Mesenchymal stem cell (in vitro differentiated cells and primary cell): ENCODE measurements at regions not wholly inside any gene's neighbourhood (a gene's known extent, or its start where the extent isn't known, plus 50 kb on each side); places are given as distances from the start of the nearest gene placed in this dataset.
A peak's percentile ranks its signal among the peaks of the same experiment; 100 is the strongest.

Experiments
- DNase-seq: peaks from one replicate; pipeline ENCODE4 v3.0.0-alpha.2; 2013
- H2AFZ ChIP-seq: one replicate; pipeline ENCODE4 v1.6.1; 2013; ENCODE audit warnings: low read depth, mild to moderate bottlenecking, control low read depth, inconsistent platforms, low read length, moderate library complexity
- H2AK5ac ChIP-seq: 2 replicates; pipeline ENCODE4 v1.6.1; 2013; ENCODE audit warnings: low read length, moderate library complexity, mild to moderate bottlenecking, inconsistent platforms; ENCODE audit not compliant: severe bottlenecking
- H2BK120ac ChIP-seq: one replicate; pipeline ENCODE4 v1.6.1; 2013; ENCODE audit warnings: low read depth, mild to moderate bottlenecking, inconsistent platforms, low read length, moderate library complexity
- H2BK12ac ChIP-seq, 2 experiments: one replicate each; pipeline ENCODE4 v1.6.1; 2013; ENCODE audit warnings: inconsistent platforms in 2 of 2, low read length in 2 of 2, mild to moderate bottlenecking in 2 of 2, moderate library complexity in 2 of 2, control low read depth in 1 of 2
- H2BK15ac ChIP-seq: one replicate; pipeline ENCODE4 v1.6.1; 2013; ENCODE audit warnings: mild to moderate bottlenecking, low read depth, inconsistent platforms; ENCODE audit not compliant: poor library complexity, severe bottlenecking
- H2BK5ac ChIP-seq: 2 replicates; pipeline ENCODE4 v1.6.1; 2013; ENCODE audit warnings: low read depth, mild to moderate bottlenecking, low read length, control low read depth, inconsistent platforms; ENCODE audit not compliant: poor library complexity, severe bottlenecking
- H3K14ac ChIP-seq, 2 experiments: one replicate each; pipeline ENCODE4 v1.6.1; 2013; ENCODE audit warnings: inconsistent platforms in 2 of 2, low read length in 2 of 2, control low read depth in 1 of 2, mild to moderate bottlenecking in 1 of 2, moderate library complexity in 1 of 2
- H3K18ac ChIP-seq, 2 experiments: one replicate each; pipeline ENCODE4 v1.6.1; 2013; ENCODE audit warnings: inconsistent platforms in 2 of 2, low read length in 2 of 2, control low read depth in 1 of 2, low read depth in 1 of 2, mild to moderate bottlenecking in 1 of 2
- H3K23ac ChIP-seq, 2 experiments: one replicate each; pipeline ENCODE4 v1.6.1; 2013; ENCODE audit warnings: inconsistent platforms in 2 of 2, low read length in 2 of 2, mild to moderate bottlenecking in 2 of 2, moderate library complexity in 2 of 2, control low read depth in 1 of 2
- H3K27ac ChIP-seq: 2 replicates; pipeline ENCODE4 v1.5.1; 2013; ENCODE audit warnings: mild to moderate bottlenecking, moderate library complexity, low read length, control low read depth, inconsistent platforms; ENCODE audit not compliant: poor library complexity, severe bottlenecking
- H3K27me3 ChIP-seq, 2 experiments: 2 replicates each; pipeline versions ENCODE4 v1.6.1 to v1.7.0; 2013; ENCODE audit warnings: low read length in 2 of 2, mild to moderate bottlenecking in 2 of 2, moderate library complexity in 2 of 2, control low read depth in 1 of 2, inconsistent platforms in 1 of 2; ENCODE audit not compliant: control insufficient read depth in 1 of 2, insufficient read depth in 1 of 2
- H3K36me3 ChIP-seq, 2 experiments: 2 replicates each; pipeline versions ENCODE4 v1.6.1 to v1.7.0; 2013; ENCODE audit warnings: low read length in 2 of 2, control low read depth in 1 of 2, inconsistent platforms in 1 of 2, low read depth in 1 of 2, mild to moderate bottlenecking in 1 of 2; ENCODE audit not compliant: insufficient read depth in 2 of 2, control insufficient read depth in 1 of 2
- H3K4ac ChIP-seq, 2 experiments: one replicate each; pipeline ENCODE4 v1.6.1; 2013; ENCODE audit warnings: inconsistent platforms in 2 of 2, low read length in 2 of 2, mild to moderate bottlenecking in 2 of 2, moderate library complexity in 2 of 2, control low read depth in 1 of 2, low read depth in 1 of 2
- H3K4me1 ChIP-seq: 2 replicates; pipeline ENCODE4 v1.6.1; 2013; ENCODE audit warnings: low read depth, low read length, control low read depth; ENCODE audit not compliant: control insufficient read depth, insufficient read depth
- H3K4me2 ChIP-seq: 2 replicates; pipeline ENCODE4 v1.6.1; 2013; ENCODE audit warnings: low read length, mild to moderate bottlenecking, inconsistent platforms; ENCODE audit not compliant: poor library complexity, severe bottlenecking
- H3K4me3 ChIP-seq, 2 experiments: 2 replicates each; pipeline versions ENCODE4 v1.5.1 to v1.7.0; 2013; ENCODE audit warnings: low read length in 2 of 2, mild to moderate bottlenecking in 2 of 2, control low read depth in 1 of 2, low read depth in 1 of 2; ENCODE audit not compliant: insufficient read depth in 1 of 2
- H3K79me1 ChIP-seq: replicated peaks from 2 replicates; pipeline ENCODE4 v1.6.1; 2013; ENCODE audit warnings: mild to moderate bottlenecking, control low read depth, low read length, inconsistent platforms; ENCODE audit not compliant: poor library complexity, severe bottlenecking
- H3K9ac ChIP-seq: 2 replicates; pipeline ENCODE4 v1.7.0; 2013; ENCODE audit warnings: mild to moderate bottlenecking, low read length, moderate library complexity
- H3K9me3 ChIP-seq: 2 replicates; pipeline ENCODE4 v1.7.0; 2013; ENCODE audit warnings: mild to moderate bottlenecking, low read length; ENCODE audit not compliant: control insufficient read depth
- H4K8ac ChIP-seq: one replicate; pipeline ENCODE4 v1.6.1; 2013; ENCODE audit warnings: inconsistent platforms, mild to moderate bottlenecking, low read length, moderate library complexity
- H4K91ac ChIP-seq: one replicate; pipeline ENCODE4 v1.6.1; 2013; ENCODE audit warnings: mild to moderate bottlenecking, low read length, inconsistent platforms
- WGBS: methylation state at CpG from one replicate; pipeline ENCODE4 v1.1.7; 2013; ENCODE audit warnings: mixed read lengths; 5-methylcytosine and 5-hydroxymethylcytosine counted together

DNA sequence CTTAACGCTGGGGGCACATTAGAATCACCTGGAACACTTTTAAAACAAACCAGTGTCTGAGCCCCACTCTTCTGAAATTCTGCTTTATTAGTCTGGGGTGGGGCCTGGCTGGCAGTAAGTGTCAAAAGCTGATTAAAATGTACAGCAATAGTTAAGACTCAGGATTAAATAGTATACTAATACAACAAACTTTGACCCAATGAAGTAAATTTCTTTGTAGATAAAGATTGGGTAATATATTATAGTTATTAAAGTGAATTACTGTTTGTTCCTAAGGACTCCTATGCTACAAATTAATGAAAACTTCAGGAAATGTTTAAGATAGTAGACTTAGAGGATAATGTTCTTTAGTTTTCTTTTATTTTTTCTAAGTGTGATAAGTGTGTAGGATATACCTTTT is 160.9 kb downstream of the FAM124B start:
- Histone ChIP-seq H3K9ac (no peak overlapping the region), H2BK15ac (no peak overlapping the region), H2BK120ac (no peak overlapping the region), H3K27ac (no peak overlapping the region), H3K4me1 (no peaks in the 10 kb centered on the region), H3K36me3 (no peaks in the 10 kb centered on the region), H2BK5ac (no peak overlapping the region), H4K91ac (no peak overlapping the region), H3K4ac (no peak overlapping the region), H3K4me2 (no peak overlapping the region), H2AK5ac (no peak overlapping the region), H3K79me1 (no peaks in the 10 kb centered on the region), H3K4me3 (no peak overlapping the region), H4K8ac (no peak overlapping the region), H3K18ac (no peak overlapping the region), H2BK12ac (no peak overlapping the region), H3K14ac (no peak overlapping the region), H2AFZ (no peak overlapping the region), H3K27me3 (no peaks in the 10 kb centered on the region), H3K9me3 (no peaks in the 10 kb centered on the region), H3K23ac (no peak overlapping the region)
- no peak for DNase-seq
- WGBS = no CpG with 5 or more reads among the region's 1 CpG

DNA sequence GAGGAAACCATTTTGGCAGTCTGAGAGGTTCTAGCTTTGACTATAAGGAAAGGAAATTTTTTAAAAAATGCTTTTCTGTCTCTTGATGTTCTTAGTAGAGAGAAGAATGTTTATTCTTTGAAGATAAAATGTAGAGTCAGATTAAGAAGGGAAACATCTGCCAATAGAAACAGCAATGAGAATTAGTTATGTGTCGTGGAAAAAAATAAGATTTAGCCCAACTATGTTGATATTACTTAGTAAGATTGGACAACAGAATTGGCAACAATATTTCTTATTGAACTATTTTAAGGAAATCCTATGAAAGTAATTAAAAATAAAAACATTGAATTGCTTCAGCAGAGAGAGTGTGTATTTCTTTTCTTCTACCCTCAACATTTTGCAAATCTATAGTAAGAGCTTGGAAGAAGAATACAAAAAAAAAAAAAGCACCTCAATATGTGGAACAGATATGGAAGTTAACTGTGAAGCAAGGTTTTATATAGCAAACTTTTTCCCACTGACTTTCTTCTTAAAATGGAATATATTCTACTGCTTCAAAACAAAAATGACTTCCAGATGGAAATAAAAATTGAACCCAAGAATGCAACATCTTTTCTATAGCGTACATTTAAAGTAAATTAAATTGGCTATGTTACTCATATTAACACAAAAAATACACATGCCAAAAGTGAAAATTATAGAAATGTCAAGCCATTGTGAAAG is 177.9 kb downstream of the FAM124B start:
- Histone ChIP-seq H3K4me3 (no peak overlapping the region), H3K36me3 (no peaks in the 10 kb centered on the region), H3K23ac (no peak overlapping the region), H2BK15ac (no peak overlapping the region), H3K9me3 (peaks cover under 1% of the 10 kb centered on the region), H4K91ac (no peak overlapping the region), H3K79me1 (no peaks in the 10 kb centered on the region), H3K27ac (no peak overlapping the region), H3K4ac (no peak overlapping the region), H2AFZ (no peak overlapping the region), H3K27me3 (no peaks in the 10 kb centered on the region), H2BK120ac (no peak overlapping the region), H2AK5ac (no peak overlapping the region), H4K8ac (no peak overlapping the region), H2BK5ac (no peak overlapping the region), H3K18ac (no peak overlapping the region), H2BK12ac (no peak overlapping the region), H3K9ac (no peak overlapping the region), H3K4me1 (peaks cover 6% of the 10 kb centered on the region), H3K14ac (no peak overlapping the region), H3K4me2 (no peak overlapping the region)
- no CpG with 5 or more reads among the region's 2 CpGs for WGBS
- no peak for DNase-seq

DNA sequence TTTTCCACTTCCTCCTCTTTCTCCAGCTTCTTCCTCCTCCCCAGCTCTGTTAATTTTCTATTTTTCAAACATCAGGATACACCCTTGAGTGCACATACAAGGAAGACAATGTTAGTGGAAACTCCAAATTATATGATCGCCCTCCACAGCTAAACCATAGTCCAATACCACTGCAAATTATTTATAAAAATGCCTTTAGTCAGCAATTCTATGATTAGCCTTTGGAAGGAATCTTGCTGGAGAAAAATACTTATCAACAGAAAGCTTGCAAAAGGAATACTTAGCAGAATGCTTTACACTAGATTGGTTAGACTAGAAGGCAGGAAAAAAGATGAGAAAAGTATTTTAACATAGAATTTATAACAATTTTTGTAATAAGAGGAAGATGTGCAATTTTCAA is 178.9 kb downstream of the FAM124B start:
- Histone ChIP-seq H3K18ac (no peak overlapping the region), H3K36me3 (no peaks in the 10 kb centered on the region), H2AFZ (no peak overlapping the region), H2BK12ac (no peak overlapping the region), H2BK120ac (no peak overlapping the region), H3K79me1 (no peaks in the 10 kb centered on the region), H4K8ac (no peak overlapping the region), H3K27me3 (no peaks in the 10 kb centered on the region), H3K23ac (no peak overlapping the region), H3K9me3 (peaks cover 10% of the 10 kb centered on the region), H2BK5ac (peak overlapping the region; percentile 49), H3K4me3 (no peak overlapping the region), H2AK5ac (no peak overlapping the region), H3K4me2 (no peak overlapping the region), H3K14ac (no peak overlapping the region), H3K4me1 (peaks cover 6% of the 10 kb centered on the region), H3K27ac (peak overlapping the region; percentile 79), H2BK15ac (no peak overlapping the region), H3K4ac (no peak overlapping the region), H4K91ac (no peak overlapping the region), H3K9ac (peak overlapping the region; percentile 64)
- no peak for DNase-seq
- WGBS = 50% methylated on average over 1 of the region's 1 CpG

DNA sequence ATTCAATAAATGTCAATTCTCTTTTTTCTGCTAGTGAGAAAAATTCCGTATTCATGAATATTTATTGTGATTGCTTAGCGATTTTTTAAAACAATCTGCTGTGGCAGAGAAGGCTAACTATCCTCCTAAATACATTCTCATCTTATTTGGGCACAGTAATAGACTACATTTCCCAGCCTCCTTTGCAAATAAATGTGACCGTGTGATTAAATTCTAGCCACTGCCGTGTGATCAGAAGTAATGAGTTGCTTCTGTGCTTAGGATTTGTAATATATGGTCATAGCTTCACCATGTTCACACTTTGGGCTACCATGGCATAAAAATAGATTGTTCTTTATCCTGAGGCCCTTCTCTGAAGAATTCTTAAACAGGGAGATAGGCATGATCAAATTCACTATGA is 179.6 kb downstream of the FAM124B start:
- no peak overlapping the region for H4K91ac ChIP-seq
- peaks cover 6% of the 10 kb centered on the region for H3K4me1 ChIP-seq
- H2AK5ac ChIP-seq = no peak overlapping the region
- 33% methylated on average over 2 of the region's 4 CpGs for WGBS
- no peak overlapping the region for H2AFZ ChIP-seq
- H3K18ac ChIP-seq = no peak overlapping the region
- H2BK12ac ChIP-seq = no peak overlapping the region
- no peak overlapping the region for H3K23ac ChIP-seq
- H3K4me3 ChIP-seq = no peak overlapping the region
- H3K36me3 ChIP-seq = no peaks in the 10 kb centered on the region
- peak; percentile 28 for DNase-seq
- no peak overlapping the region for H2BK15ac ChIP-seq
- H3K27ac ChIP-seq = peak overlapping the region; percentile 79
- H3K9ac ChIP-seq = peak overlapping the region; percentile 64
- H3K27me3 ChIP-seq = no peaks in the 10 kb centered on the region
- no peak overlapping the region for H3K4me2 ChIP-seq
- no peak overlapping the region for H3K4ac ChIP-seq
- no peak overlapping the region for H2BK5ac ChIP-seq
- no peak overlapping the region for H4K8ac ChIP-seq
- no peak overlapping the region for H3K14ac ChIP-seq
- no peak overlapping the region for H2BK120ac ChIP-seq
- H3K9me3 ChIP-seq = peaks cover 10% of the 10 kb centered on the region
- no peaks in the 10 kb centered on the region for H3K79me1 ChIP-seq
